EH (cell line): ENCODE measurements at regions not wholly inside any gene's neighbourhood (a gene's known extent, or its start where the extent isn't known, plus 50 kb on each side); places are given as distances from the start of the nearest gene placed in this dataset.
"Not testable (repeated sequence)": the region's sequence is repeated elsewhere in the genome, so short reads cannot be mapped to it uniquely, and the experiment has no call there.

Experiments
- DNase-seq: peaks from one replicate; pipeline ENCODE4 v3.0.0-alpha.2; 2015; ENCODE audit warnings: low read depth

DNA sequence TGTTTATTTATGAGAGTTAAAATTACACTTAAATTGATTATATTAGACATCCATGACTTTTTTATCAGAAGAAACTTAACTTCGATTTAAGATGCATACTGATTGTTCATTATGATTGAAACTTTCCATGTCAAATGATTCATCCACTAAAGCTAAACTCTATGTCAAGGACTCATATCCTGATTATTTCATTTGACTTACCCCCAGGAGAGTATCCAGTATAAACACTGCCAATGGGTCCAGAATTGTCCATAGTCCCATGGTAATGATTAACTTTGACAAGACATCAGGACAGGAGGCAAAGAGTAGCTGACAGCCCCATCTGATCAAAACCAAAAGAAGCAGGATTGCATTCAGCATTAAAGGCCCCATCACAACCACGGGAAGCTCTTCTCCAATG lies 709.9 kb downstream of the TFAP2A start:
- no peak for DNase-seq

- DNase-seq: no peak
Measured at GRCh38 chr6:9702914-9703313, 712.0 kb downstream of the TFAP2A start.

- DNase-seq: peak; percentile 67
Measured at GRCh38 chr6:9699888-9700287, 715.0 kb downstream of the TFAP2A start.

DNA sequence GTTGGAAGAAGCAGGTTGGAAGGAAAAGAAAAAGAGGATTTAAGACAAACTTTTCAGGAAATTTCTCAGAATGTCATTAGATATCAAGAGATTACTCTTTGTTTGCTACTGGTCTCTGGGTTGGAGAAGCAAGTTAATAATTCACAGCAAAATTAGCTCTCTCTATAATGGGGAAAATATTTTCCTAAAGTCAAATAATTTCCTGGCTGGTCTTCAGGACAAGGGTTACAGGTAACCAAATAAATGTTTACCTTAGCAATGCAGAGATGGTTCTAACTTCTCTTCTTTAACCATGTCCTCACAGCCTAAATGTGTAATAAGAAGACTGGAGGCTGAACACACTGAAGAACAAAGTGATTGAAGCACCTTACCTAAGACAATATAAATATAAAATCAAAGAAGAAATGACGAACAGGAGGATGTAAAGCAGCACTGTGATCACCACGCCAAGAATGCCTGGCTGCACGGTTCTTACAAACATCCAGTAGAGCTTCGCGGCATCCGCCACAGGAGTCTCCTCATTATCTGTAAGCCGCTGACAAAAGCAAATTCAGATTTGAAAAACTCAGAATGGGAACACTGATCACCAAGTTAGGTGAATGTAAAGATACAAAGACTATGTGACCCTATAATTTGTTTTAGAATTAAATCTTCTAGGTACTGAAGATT lies 717.5 kb downstream of the TFAP2A start:
- DNase-seq: no peak

DNA sequence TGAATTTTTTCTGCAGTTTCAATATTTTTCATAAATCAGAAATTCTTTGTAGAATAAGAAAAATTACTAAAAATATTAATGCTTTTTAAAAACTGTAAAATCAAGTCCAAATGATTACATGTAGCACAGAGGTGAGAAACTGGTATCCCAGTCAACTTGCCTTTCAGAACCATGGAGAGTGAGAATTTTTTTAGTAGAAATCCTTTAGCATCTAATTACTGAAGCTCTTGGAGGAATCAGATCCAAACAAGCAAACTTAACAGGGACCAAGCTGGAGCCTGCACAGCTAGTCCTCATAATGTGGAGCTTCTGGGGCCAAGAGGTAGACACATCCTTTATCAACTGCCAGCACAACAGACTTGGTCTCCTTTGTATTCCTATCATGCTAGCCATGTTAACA lies 724.5 kb downstream of the TFAP2A start:
- DNase-seq: no peak

GRCh38 chr6:9680727-9681126 lies 734.1 kb downstream of the TFAP2A start:
- not testable (repeated sequence) for DNase-seq

- DNase-seq: no peak
Measured at GRCh38 chr6:9675122-9675521, 739.8 kb downstream of the TFAP2A start.

- no peak for DNase-seq
Measured at GRCh38 chr6:9659848-9660247, 755.0 kb downstream of the TFAP2A start.

DNA sequence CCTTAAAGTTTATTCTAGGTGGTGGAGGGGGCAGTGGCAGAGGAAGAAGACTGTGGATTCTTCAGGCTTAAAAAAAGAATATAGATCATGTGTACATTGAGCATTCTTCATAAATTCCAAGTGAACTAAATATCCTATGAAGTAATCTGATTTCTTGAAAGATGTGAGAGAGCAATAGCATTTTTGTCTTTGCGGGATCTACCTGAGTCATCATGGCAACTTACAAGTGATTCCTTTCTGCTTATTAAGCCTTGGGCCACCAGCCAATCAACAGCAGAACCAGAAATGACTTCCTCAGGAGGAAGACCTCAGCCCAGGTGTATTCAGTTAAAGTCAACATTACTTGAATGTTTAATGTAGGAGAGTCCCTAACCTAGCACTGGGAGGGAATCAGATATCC lies 756.9 kb downstream of the TFAP2A start:
- peak; percentile 63 for DNase-seq

DNA sequence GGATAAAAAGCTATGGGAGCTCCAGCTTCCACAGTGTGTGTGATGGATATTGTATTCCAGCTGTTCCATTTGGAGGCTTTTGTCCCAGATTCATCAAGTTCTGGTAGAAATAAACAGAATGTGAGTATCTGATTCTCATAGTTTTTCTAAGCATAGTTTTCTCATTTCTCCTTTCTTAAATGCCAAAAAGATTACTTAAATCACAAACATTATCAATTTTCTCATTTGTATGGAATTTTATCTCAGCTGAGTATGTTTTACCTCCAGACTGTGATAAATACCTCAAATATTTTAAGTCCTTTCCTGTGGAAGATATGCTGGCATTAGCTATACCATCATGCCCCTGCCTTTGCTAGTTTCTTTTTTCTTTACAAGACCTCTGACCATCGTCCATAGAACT lies 767.3 kb downstream of the TFAP2A start:
- peak; percentile 70 for DNase-seq

DNA sequence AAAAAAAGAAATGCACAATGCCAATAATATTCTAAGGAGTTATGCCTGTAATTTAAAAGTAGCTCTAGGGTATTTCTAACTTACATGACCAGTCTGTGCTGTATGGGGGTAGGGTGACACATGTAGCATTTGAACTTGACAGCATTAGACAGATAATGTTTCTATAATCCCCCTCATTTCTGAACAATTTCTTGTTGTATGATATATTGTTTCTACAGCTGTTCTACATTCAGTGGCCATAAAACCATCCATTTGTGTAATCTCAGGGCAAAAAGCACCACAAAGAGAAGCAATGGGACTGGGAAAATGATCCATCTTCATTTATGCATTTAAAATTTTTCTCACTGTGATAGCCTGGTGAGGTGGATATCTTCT lies 767.8 kb downstream of the TFAP2A start:
- DNase-seq: peak; percentile 18

- peak; percentile 68 for DNase-seq
Measured at GRCh38 chr6:9646342-9647070, 768.4 kb downstream of the TFAP2A start.

DNA sequence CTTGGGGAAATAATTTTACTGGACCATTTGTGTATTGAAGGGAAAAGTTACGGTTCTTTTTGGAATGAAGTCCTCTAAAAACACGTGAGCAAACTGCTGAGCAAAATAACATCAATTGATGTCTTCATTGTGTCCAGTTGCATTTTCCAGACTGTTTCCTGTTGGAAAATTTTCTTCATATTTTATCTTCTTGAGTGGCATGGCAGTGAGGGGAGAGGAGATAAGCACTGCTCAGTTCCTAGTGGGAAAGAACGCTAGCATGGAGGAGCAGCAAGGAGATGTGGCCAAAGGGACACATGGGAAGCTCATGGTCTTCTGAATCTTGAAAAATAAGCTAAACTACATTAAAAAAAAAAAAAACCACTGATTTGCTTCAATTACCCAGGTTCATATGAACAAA lies 776.0 kb downstream of the TFAP2A start:
- no peak for DNase-seq

DNA sequence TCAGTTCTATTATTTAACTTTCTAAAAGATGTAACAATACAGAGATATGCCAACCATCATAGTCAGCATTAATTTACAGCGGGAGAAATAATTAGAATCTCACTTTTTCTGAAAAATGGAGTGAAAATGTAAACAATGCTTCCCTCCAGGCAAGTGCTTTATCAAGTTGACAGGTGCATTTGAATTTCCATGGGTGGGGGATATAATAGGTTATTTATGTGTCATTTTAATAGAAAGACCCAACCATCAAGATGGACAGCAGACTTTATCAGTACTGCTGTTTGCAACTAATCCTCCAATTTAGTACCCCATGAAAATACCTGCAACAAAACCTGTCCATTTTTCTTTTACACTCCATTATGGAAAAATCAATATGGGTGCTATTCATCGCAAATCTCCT lies 780.1 kb downstream of the TFAP2A start:
- DNase-seq: no peak

DNA sequence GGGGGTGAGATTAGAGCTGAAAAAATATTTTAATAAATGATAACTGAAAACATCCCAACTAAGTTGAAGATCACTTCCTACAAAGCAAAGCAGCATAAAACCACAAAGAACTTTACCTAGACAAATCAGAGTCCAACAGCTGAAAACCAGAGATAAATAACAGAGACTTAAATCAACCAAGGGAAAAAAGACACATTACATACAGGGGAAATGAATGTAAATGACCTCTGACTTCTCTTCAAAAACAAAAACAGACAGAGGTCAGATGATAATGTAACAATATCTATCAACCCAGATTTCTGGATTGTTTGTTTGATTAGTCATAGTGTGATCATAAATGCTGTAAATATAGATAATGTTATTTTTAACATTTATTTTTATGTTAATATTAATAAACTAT lies 782.8 kb downstream of the TFAP2A start:
- DNase-seq: no peak

GRCh38 chr6:9628819-9629218 lies 786.1 kb downstream of the TFAP2A start:
- no peak for DNase-seq

DNA sequence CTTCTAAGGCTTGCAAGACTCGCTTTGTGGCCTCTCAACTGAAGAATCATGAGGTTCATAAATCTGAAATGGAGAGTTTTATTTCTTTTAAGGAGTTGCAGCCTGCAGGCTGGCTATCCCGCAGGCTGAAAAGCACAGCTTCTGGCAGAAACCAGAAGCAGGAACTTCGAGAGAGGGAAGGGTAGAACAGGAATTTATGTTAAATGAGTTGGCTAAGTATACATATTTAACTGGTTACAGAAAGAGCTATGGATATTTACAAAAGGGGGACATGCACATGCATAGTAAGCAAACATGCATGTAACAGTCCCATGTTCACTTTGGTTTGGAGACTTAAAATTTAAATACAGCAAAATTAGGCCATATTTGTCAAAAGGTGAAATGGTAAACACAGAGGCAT lies 787.0 kb downstream of the TFAP2A start:
- no peak for DNase-seq

DNA sequence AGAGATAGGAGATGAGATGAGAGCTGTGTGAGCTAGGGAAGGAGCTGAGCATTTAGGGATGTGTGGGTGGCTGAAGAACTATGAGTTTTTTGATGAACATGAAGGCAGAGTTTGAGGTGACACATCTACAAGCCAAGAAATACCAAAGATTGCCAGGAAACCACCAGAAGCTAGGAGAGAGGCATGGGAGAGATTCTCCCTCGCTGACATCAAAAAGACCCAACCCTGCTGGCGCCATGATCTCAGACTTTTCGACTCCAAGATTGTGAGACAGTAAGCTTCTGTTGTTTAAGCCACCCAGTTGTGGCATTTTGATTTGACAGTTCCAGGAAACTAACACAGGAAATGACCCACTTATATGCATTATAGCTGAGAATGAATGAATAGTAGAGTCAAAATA lies 790.9 kb downstream of the TFAP2A start:
- DNase-seq: peak; percentile 70

GRCh38 chr6:9623228-9623832 lies 791.5 kb downstream of the TFAP2A start:
- no peak for DNase-seq

- DNase-seq: peak; percentile 50
Measured at GRCh38 chr6:9621276-9621675, 793.6 kb downstream of the TFAP2A start.

DNA sequence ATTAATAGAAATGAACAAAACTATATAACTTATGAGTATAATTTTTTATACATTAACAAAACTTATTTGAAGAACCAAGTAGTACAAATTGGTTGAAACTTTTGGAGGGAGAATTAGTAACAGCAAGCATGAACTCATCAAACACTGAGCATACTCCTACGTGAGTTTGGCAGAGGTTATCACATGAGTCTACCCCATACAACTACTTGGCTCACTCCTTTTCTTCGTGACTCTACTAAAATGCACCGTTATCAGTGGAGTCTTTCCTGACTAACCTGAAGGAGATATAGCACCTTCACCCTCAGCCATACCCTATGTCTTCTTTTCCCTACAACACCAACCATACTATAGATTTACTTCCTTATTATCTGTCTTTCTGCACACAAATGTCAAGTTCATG lies 794.2 kb downstream of the TFAP2A start:
- DNase-seq: no peak

- peak; percentile 22 for DNase-seq
Measured at GRCh38 chr6:9620263-9620662, 794.6 kb downstream of the TFAP2A start.

GRCh38 chr6:9614778-9615177 lies 800.1 kb downstream of the TFAP2A start:
- DNase-seq: no peak

DNA sequence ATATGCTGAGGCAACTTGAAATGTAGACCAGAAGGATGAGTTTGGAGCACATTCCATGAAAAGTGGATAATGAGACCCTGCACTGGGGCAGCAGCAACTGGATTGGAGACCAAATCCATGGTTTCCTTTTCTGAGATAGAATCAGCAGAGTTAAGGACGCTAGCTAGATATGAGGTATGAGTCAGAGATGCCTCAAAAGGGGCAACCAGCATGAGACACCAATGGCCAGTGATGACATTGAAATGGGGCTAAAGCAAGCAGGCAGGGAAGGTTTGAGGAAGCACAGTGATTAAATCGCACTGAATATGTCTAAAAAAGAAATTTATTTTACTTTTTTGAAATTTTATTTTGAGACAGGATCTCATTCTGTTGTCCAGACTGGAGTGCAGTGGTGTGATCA lies 802.4 kb downstream of the TFAP2A start:
- peak; percentile 38 for DNase-seq
